Neuronal stem cell (in vitro differentiated cells): ENCODE measurements at regions not wholly inside any gene's neighbourhood (a gene's known extent, or its start where the extent isn't known, plus 50 kb on each side); places are given as distances from the start of the nearest gene placed in this dataset.

Experiments used
- DNase-seq: peaks from one replicate; pipeline ENCODE4 v3.0.0-alpha.2; 2013; ENCODE audit warnings: low spot score
- H2AFZ ChIP-seq: one replicate; pipeline ENCODE4 v1.6.1; 2013; ENCODE audit warnings: mild to moderate bottlenecking, low read length, inconsistent platforms
- H2AK5ac ChIP-seq: 2 replicates; pipeline ENCODE4 v1.6.1; 2013; ENCODE audit warnings: low read depth, mild to moderate bottlenecking, inconsistent platforms, low read length, moderate library complexity, mixed read lengths
- H2BK120ac ChIP-seq: 2 replicates; pipeline ENCODE4 v1.6.1; 2013; ENCODE audit warnings: low read depth, mild to moderate bottlenecking, inconsistent platforms, low read length, moderate library complexity, mixed read lengths
- H2BK12ac ChIP-seq: one replicate; pipeline ENCODE4 v1.6.1; 2013; ENCODE audit warnings: low read length, inconsistent platforms
- H2BK15ac ChIP-seq: 2 replicates; pipeline ENCODE4 v1.6.1; 2013; ENCODE audit warnings: mild to moderate bottlenecking, low read length, inconsistent platforms, mixed read lengths
- H2BK5ac ChIP-seq: one replicate; pipeline ENCODE4 v1.6.1; 2013; ENCODE audit warnings: inconsistent platforms, mild to moderate bottlenecking, low read length, moderate library complexity
- H3K14ac ChIP-seq: one replicate; pipeline ENCODE4 v1.6.1; 2013; ENCODE audit warnings: low read length, inconsistent platforms
- H3K18ac ChIP-seq: 2 replicates; pipeline ENCODE4 v1.6.1; 2013; ENCODE audit warnings: low read length, inconsistent platforms
- H3K23ac ChIP-seq: 2 replicates; pipeline ENCODE4 v1.6.1; 2013; ENCODE audit warnings: low read depth, mild to moderate bottlenecking, mixed read lengths, low read length, inconsistent platforms; ENCODE audit not compliant: poor library complexity
- H3K27ac ChIP-seq: replicated peaks from 3 replicates; pipeline ENCODE4 v1.5.1; 2013; ENCODE audit warnings: low read length, inconsistent platforms
- H3K27me3 ChIP-seq, 3 experiments: 2 replicates each; pipeline ENCODE4 v1.6.1; 2013; ENCODE audit warnings: low read length in 3 of 3, mild to moderate bottlenecking in 2 of 3, inconsistent platforms in 1 of 3, low read depth in 1 of 3, mixed read lengths in 1 of 3, moderate library complexity in 1 of 3; ENCODE audit not compliant: control insufficient read depth in 3 of 3, insufficient read depth in 3 of 3
- H3K36me3 ChIP-seq, 2 donors: replicated peaks in 1 of 2; 2 replicates each; pipeline ENCODE4 v1.6.1; 2013; ENCODE audit warnings: low read length in 2 of 2; ENCODE audit not compliant: control insufficient read depth in 2 of 2, insufficient read depth in 2 of 2
- H3K4ac ChIP-seq: 2 replicates; pipeline ENCODE4 v1.6.1; 2013; ENCODE audit warnings: inconsistent platforms, mild to moderate bottlenecking, low read length, moderate library complexity
- H3K4me1 ChIP-seq, 2 donors: 1 replicate in 1 of 2; 2 replicates in 1 of 2; pipeline ENCODE4 v1.6.1; 2013; ENCODE audit warnings: low read length in 2 of 2, low read depth in 1 of 2; ENCODE audit not compliant: control insufficient read depth in 2 of 2, insufficient read depth in 1 of 2
- H3K4me2 ChIP-seq: one replicate; pipeline ENCODE4 v1.6.1; 2013; ENCODE audit warnings: mild to moderate bottlenecking, low read length, inconsistent platforms; ENCODE audit not compliant: insufficient read depth, poor library complexity, severe bottlenecking
- H3K4me3 ChIP-seq, 2 donors: 2 replicates each; pipeline ENCODE4 v1.5.1; 2013; ENCODE audit warnings: low read length in 2 of 2, mild to moderate bottlenecking in 2 of 2, inconsistent platforms in 1 of 2, moderate library complexity in 1 of 2
- H3K79me1 ChIP-seq: one replicate; pipeline ENCODE4 v1.6.1; 2013; ENCODE audit warnings: low read depth, mild to moderate bottlenecking, inconsistent platforms, low read length, moderate library complexity
- H3K9ac ChIP-seq: one replicate; pipeline ENCODE4 v1.6.1; 2013; ENCODE audit warnings: mild to moderate bottlenecking, low read depth, low read length, inconsistent platforms; ENCODE audit not compliant: poor library complexity
- H3K9me3 ChIP-seq, 2 donors: replicated peaks in 1 of 2; 2 replicates each; pipeline versions ENCODE3 to v1.6.1; 2013; ENCODE audit warnings: low read length in 2 of 2, mild to moderate bottlenecking in 2 of 2, inconsistent platforms in 1 of 2, low read depth in 1 of 2, mixed read lengths in 1 of 2, moderate library complexity in 1 of 2; ENCODE audit not compliant: control insufficient read depth in 2 of 2, insufficient read depth in 1 of 2
- H4K8ac ChIP-seq: one replicate; pipeline ENCODE4 v1.6.1; 2013; ENCODE audit warnings: low read depth, mild to moderate bottlenecking, inconsistent platforms, low read length, moderate library complexity
- H4K91ac ChIP-seq: one replicate; pipeline ENCODE4 v1.6.1; 2013; ENCODE audit warnings: low read length, low read depth, mild to moderate bottlenecking, inconsistent platforms; ENCODE audit not compliant: poor library complexity
- WGBS, 2 donors: extraction: QIAGEN DNeasy Blood & Tissue Kit; methylation state at CpG; one replicate each; pipeline ENCODE4 v1.1.7; 2013; ENCODE audit warnings: missing lambda C conversion rate in 2 of 2, mixed read lengths in 1 of 2; ENCODE audit not compliant: insufficient read length in 2 of 2, insufficient replicate concordance in 1 of 2; ENCODE audit errors: extremely low coverage in 2 of 2; 5-methylcytosine and 5-hydroxymethylcytosine counted together

DNA sequence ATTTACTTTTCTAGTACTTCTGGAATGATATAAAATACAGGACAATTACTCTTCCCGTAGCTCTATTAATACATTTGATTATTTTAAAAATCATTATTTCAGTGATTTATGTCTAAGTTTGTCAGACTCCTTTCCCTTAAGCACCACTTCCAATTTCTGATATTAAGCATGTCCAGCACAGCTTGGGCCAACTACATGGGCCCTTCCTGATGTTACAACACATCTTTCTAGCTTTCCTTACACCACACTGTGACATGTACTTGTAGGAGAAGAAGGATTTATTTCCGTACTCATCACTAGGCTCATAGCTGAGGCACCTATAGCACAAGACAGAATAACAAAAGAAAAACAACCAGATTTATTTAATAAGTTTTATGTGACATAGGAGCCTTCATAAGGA lies 134.8 kb upstream of the HNRNPA3 start:
- Histone ChIP-seq H2BK12ac (no peak overlapping the region), H3K14ac (no peak overlapping the region), H4K91ac (no peak overlapping the region), H2BK15ac (no peak overlapping the region), H3K9me3 (no peaks in the 10 kb centered on the region), H2BK120ac (no peak overlapping the region), H3K18ac (no peak overlapping the region), H3K27me3 (no peaks in the 10 kb centered on the region), H2AFZ (no peak overlapping the region), H3K27ac (no peak overlapping the region), H2BK5ac (no peak overlapping the region), H2AK5ac (no peak overlapping the region), H3K4me1 (peaks cover 0 to 3% of the 10 kb centered on the region in 2 donors), H3K36me3 (no peaks in the 10 kb centered on the region), H3K4me2 (no peak overlapping the region), H3K9ac (no peak overlapping the region), H3K4ac (no peak overlapping the region), H3K4me3 (no peak overlapping the region), H3K79me1 (no peaks in the 10 kb centered on the region), H3K23ac (no peak overlapping the region), H4K8ac (no peak overlapping the region)
- DNase-seq = no peak
- no CpG with 5 or more reads among the region's 2 CpGs for WGBS, 2 donors

DNA sequence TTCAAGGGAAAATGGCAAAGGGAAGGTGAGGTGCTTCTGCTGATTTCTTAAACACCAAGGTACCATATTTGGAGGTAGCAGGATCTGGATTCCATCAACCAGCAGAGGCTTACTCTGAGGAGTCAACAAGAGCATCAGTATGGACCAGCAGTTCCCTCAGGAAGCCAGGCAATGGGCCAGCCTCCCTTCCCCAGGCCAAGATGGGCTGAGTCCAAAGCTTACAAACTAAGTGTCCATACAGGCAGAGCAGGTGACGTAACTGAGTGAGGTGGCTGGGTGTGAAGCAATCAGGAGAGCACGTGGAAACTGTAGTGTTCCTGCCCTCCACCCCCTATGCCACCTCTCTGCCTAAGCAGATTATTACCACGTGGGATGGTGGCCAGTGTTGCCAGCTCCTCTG lies 134.2 kb upstream of the HNRNPA3 start:
- Histone ChIP-seq H3K4me2 (no peak overlapping the region), H2AK5ac (no peak overlapping the region), H3K4me3 (no peak overlapping the region), H4K91ac (no peak overlapping the region), H4K8ac (no peak overlapping the region), H3K4ac (no peak overlapping the region), H3K23ac (no peak overlapping the region), H3K36me3 (no peaks in the 10 kb centered on the region), H2BK120ac (no peak overlapping the region), H3K14ac (no peak overlapping the region), H2BK5ac (no peak overlapping the region), H3K27ac (no peak overlapping the region), H3K79me1 (no peaks in the 10 kb centered on the region), H3K4me1 (peaks cover 0 to 3% of the 10 kb centered on the region in 2 donors), H3K27me3 (no peaks in the 10 kb centered on the region), H2BK12ac (no peak overlapping the region), H3K18ac (no peak overlapping the region), H2AFZ (no peak overlapping the region), H3K9ac (no peak overlapping the region), H3K9me3 (no peaks in the 10 kb centered on the region), H2BK15ac (no peak overlapping the region)
- no CpG with 5 or more reads among the region's 3 CpGs for WGBS, 2 donors
- no peak for DNase-seq

- H3K18ac ChIP-seq = no peak overlapping the region
- no peak overlapping the region for H3K23ac ChIP-seq
- H2AK5ac ChIP-seq = no peak overlapping the region
- H2BK15ac ChIP-seq = no peak overlapping the region
- no peak for DNase-seq
- no peak overlapping the region for H2BK120ac ChIP-seq
- WGBS, 2 donors = no CpG with 5 or more reads among the region's 3 CpGs
- H3K4ac ChIP-seq = no peak overlapping the region
- H3K27me3 ChIP-seq = no peaks in the 10 kb centered on the region
- no peak overlapping the region for H3K27ac ChIP-seq
- H3K9me3 ChIP-seq = no peaks in the 10 kb centered on the region
- no peak overlapping the region for H3K9ac ChIP-seq
- no peak overlapping the region for H4K8ac ChIP-seq
- H2BK12ac ChIP-seq = no peak overlapping the region
- H3K4me1 ChIP-seq = peaks cover 0 to 3% of the 10 kb centered on the region in 2 donors
- H3K4me3 ChIP-seq = no peak overlapping the region
- H2BK5ac ChIP-seq = no peak overlapping the region
- H3K79me1 ChIP-seq = no peaks in the 10 kb centered on the region
- no peak overlapping the region for H4K91ac ChIP-seq
- no peak overlapping the region for H2AFZ ChIP-seq
- no peak overlapping the region for H3K14ac ChIP-seq
- no peaks in the 10 kb centered on the region for H3K36me3 ChIP-seq
- H3K4me2 ChIP-seq = no peak overlapping the region
Observed at GRCh38 chr2:177078855-177079254, 133.7 kb upstream of the HNRNPA3 start.

- H2BK12ac ChIP-seq = no peak overlapping the region
- H3K4me3 ChIP-seq = no peak overlapping the region
Observed at GRCh38 chr2:177080746-177081284, 131.8 kb upstream of the HNRNPA3 start.

More at GRCh38 chr2:177080746-177081284, 131.8 kb upstream of the HNRNPA3 start:
- Histone ChIP-seq H2AK5ac (no peak overlapping the region), H3K27ac (no peak overlapping the region), H3K4ac (no peak overlapping the region), H3K18ac (no peak overlapping the region), H3K9me3 (no peaks in the 10 kb centered on the region), H4K8ac (no peak overlapping the region), H3K36me3 (no peaks in the 10 kb centered on the region), H3K23ac (no peak overlapping the region), H4K91ac (no peak overlapping the region), H3K79me1 (no peaks in the 10 kb centered on the region), H2AFZ (no peak overlapping the region), H2BK15ac (no peak overlapping the region), H2BK5ac (no peak overlapping the region), H3K4me1 (peaks cover 0 to 3% of the 10 kb centered on the region in 2 donors), H3K9ac (no peak overlapping the region), H3K14ac (no peak overlapping the region), H3K27me3 (no peaks in the 10 kb centered on the region), H3K4me2 (no peak overlapping the region), H2BK120ac (no peak overlapping the region)
- DNase-seq = no peak
- no CpG with 5 or more reads among the region's 3 CpGs for WGBS, 2 donors
